ENCODE measurements at regions not wholly inside any gene's neighbourhood (a gene's known extent, or its start where the extent isn't known, plus 50 kb on each side); places are given as distances from the start of the nearest gene placed in this dataset.

DNA sequence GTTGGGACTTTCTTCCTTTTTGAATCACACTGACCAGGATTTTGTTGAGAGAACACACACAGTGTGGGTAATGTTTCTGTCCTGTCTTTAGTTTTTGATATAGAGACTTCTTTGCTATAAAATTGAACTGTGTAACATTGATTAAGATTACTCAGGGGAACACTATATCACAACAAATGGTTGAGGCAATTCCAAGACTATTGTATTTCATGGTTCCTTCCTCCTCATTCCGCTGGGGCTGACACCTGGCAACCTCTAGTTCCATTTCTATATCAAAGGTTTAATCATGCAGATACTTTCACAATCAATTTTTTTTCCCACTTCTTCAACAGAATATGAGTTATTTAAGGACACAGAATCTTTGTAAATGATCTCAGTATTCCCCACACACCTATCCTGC lies 182.2 kb downstream of the TAF11L14 start:
- no peaks in the 10 kb centered on the region for H3K9me3 ChIP-seq (ENCODE audit: control insufficient read depth, low read depth, low read length)
- TF ChIP-seq EZH2 (IDR thresholded peaks at IDR 0.05; ENCODE audit: low read length): no peak
- TF ChIP-seq, protein P1, sequence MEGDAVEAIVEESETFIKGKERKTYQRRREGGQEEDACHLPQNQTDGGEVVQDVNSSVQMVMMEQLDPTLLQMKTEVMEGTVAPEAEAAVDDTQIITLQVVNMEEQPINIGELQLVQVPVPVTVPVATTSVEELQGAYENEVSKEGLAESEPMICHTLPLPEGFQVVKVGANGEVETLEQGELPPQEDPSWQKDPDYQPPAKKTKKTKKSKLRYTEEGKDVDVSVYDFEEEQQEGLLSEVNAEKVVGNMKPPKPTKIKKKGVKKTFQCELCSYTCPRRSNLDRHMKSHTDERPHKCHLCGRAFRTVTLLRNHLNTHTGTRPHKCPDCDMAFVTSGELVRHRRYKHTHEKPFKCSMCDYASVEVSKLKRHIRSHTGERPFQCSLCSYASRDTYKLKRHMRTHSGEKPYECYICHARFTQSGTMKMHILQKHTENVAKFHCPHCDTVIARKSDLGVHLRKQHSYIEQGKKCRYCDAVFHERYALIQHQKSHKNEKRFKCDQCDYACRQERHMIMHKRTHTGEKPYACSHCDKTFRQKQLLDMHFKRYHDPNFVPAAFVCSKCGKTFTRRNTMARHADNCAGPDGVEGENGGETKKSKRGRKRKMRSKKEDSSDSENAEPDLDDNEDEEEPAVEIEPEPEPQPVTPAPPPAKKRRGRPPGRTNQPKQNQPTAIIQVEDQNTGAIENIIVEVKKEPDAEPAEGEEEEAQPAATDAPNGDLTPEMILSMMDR (optimal IDR thresholded peaks at IDR 0.05 in 1 of 3, IDR thresholded peaks at IDR 0.05 in 1 of 3, conservative IDR thresholded peaks at IDR 0.05 in 1 of 3; ENCODE audit: extremely low read depth in 1 of 3, insufficient read depth in 2 of 3, low read length in 3 of 3): no peak
- DNase-seq (ENCODE audit: low read depth, low spot score) (no peak), FAIRE-seq (no peak)
- no peak overlapping the region for H3K4me3 ChIP-seq (ENCODE audit: control insufficient read depth in 2 of 3, extremely low read depth in 1 of 3, insufficient read depth in 2 of 3, low read depth in 1 of 3, low read length in 3 of 3)
- H3K27me3 ChIP-seq (ENCODE audit: control insufficient read depth, extremely low read depth, insufficient read depth, low read length): no peaks in the 10 kb centered on the region
- H3K9ac ChIP-seq (ENCODE audit: control insufficient read depth, extremely low read depth, insufficient read depth, low read length): no peak overlapping the region
- no peak overlapping the region for H2AFZ ChIP-seq (ENCODE audit: control insufficient read depth, low read length)
- H3K4me1 ChIP-seq (ENCODE audit: control insufficient read depth, extremely low read depth, insufficient read depth, low read length): peaks cover 7% of the 10 kb centered on the region
- H3K9me1 ChIP-seq (ENCODE audit: control insufficient read depth, extremely low read depth, insufficient read depth, low read length): no peaks in the 10 kb centered on the region
- H3K36me3 ChIP-seq (ENCODE audit: control insufficient read depth in 2 of 2, extremely low read depth in 1 of 2, insufficient read depth in 2 of 2, low read length in 2 of 2): no peaks in the 10 kb centered on the region
- no peak overlapping the region for H3K27ac ChIP-seq (ENCODE audit: control insufficient read depth, insufficient read depth, low read length)
- dilution Hi-C loops (cut with MboI; ENCODE audit: extremely low pct_ligation_motif_present, low sequenced_read_pairs): no loop called here
- H3K79me2 ChIP-seq (ENCODE audit: control insufficient read depth, insufficient read depth, low read length): no peaks in the 10 kb centered on the region
- H4K20me1 ChIP-seq (ENCODE audit: control insufficient read depth, extremely low read depth, insufficient read depth, low read length): no peaks in the 10 kb centered on the region
- H3K4me2 ChIP-seq (ENCODE audit: control insufficient read depth, extremely low read depth, insufficient read depth, low read depth, low read length): no peak overlapping the region

DNA sequence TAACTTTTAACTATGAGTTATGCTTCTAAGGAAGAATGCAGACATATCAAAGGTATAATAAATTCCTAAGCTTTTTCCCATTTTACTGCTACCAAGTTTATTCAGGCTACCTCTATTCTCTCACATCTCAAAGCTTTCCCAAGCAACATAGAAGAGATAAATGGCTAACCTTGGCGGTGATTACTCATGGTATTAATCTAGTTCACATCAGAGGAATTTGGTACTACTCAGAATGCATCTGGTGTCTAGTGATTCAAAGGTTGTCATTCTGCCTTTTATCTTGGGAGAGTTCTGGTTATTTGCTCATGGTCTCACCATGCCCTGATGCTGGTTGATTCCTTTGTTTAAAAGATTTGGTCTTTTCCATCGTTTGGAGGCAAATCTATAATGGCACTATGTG lies 182.7 kb downstream of the TAF11L14 start:
- no peaks in the 10 kb centered on the region for H3K9me3 ChIP-seq (ENCODE audit: control insufficient read depth, low read depth, low read length)
- no peaks in the 10 kb centered on the region for H3K36me3 ChIP-seq (ENCODE audit: control insufficient read depth in 2 of 2, extremely low read depth in 1 of 2, insufficient read depth in 2 of 2, low read length in 2 of 2)
- H3K27ac ChIP-seq (ENCODE audit: control insufficient read depth, insufficient read depth, low read length): no peak overlapping the region
- H3K79me2 ChIP-seq (ENCODE audit: control insufficient read depth, insufficient read depth, low read length): no peaks in the 10 kb centered on the region
- H3K4me3 ChIP-seq (ENCODE audit: control insufficient read depth in 2 of 3, extremely low read depth in 1 of 3, insufficient read depth in 2 of 3, low read depth in 1 of 3, low read length in 3 of 3): no peak overlapping the region
- H3K4me2 ChIP-seq (ENCODE audit: control insufficient read depth, extremely low read depth, insufficient read depth, low read depth, low read length): no peak overlapping the region
- H3K9me1 ChIP-seq (ENCODE audit: control insufficient read depth, extremely low read depth, insufficient read depth, low read length): no peaks in the 10 kb centered on the region
- dilution Hi-C loops (cut with MboI; ENCODE audit: extremely low pct_ligation_motif_present, low sequenced_read_pairs): no loop called here
- TF ChIP-seq EZH2 (IDR thresholded peaks at IDR 0.05; ENCODE audit: low read length): no peak
- FAIRE-seq (peak; percentile 56), DNase-seq (ENCODE audit: low read depth, low spot score) (no peak)
- H3K4me1 ChIP-seq (ENCODE audit: control insufficient read depth, extremely low read depth, insufficient read depth, low read length): peaks cover 7% of the 10 kb centered on the region
- H3K9ac ChIP-seq (ENCODE audit: control insufficient read depth, extremely low read depth, insufficient read depth, low read length): no peak overlapping the region
- no peaks in the 10 kb centered on the region for H4K20me1 ChIP-seq (ENCODE audit: control insufficient read depth, extremely low read depth, insufficient read depth, low read length)
- no peak overlapping the region for H2AFZ ChIP-seq (ENCODE audit: control insufficient read depth, low read length)
- H3K27me3 ChIP-seq (ENCODE audit: control insufficient read depth, extremely low read depth, insufficient read depth, low read length): no peaks in the 10 kb centered on the region

DNA sequence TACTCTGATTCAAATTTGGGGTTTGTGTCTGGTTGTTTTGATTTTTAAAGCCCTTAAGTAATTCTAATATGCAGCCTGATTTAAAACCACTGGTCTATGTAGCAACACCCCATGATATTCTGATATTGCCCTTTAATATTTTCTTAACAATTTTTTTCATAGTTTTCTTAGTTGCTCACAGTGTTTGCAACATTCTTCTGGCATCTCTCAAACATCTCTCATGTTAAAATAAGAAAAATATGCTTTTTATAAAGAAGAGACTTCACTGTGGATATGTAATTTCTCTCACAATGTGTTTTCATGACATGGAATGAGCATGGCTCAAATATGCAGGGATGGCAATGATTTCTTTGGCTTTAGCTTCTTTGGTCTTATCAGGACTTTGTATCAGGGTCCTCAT lies 183.7 kb downstream of the TAF11L14 start:
- no peak for DNase-seq (ENCODE audit: low read depth, low spot score)
- Histone ChIP-seq H3K4me3 (ENCODE audit: control insufficient read depth in 2 of 3, extremely low read depth in 1 of 3, insufficient read depth in 2 of 3, low read depth in 1 of 3, low read length in 3 of 3) (no peak overlapping the region), H2AFZ (ENCODE audit: control insufficient read depth, low read length) (no peak overlapping the region), H3K79me2 (ENCODE audit: control insufficient read depth, insufficient read depth, low read length) (no peaks in the 10 kb centered on the region), H3K4me2 (ENCODE audit: control insufficient read depth, extremely low read depth, insufficient read depth, low read depth, low read length) (no peak overlapping the region), H3K4me1 (ENCODE audit: control insufficient read depth, extremely low read depth, insufficient read depth, low read length) (peaks cover 5% of the 10 kb centered on the region), H4K20me1 (ENCODE audit: control insufficient read depth, extremely low read depth, insufficient read depth, low read length) (no peaks in the 10 kb centered on the region), H3K27ac (ENCODE audit: control insufficient read depth, insufficient read depth, low read length) (no peak overlapping the region), H3K36me3 (ENCODE audit: control insufficient read depth in 2 of 2, extremely low read depth in 1 of 2, insufficient read depth in 2 of 2, low read length in 2 of 2) (no peaks in the 10 kb centered on the region), H3K9me3 (ENCODE audit: control insufficient read depth, low read depth, low read length) (no peaks in the 10 kb centered on the region), H3K27me3 (ENCODE audit: control insufficient read depth, extremely low read depth, insufficient read depth, low read length) (no peaks in the 10 kb centered on the region), H3K9me1 (ENCODE audit: control insufficient read depth, extremely low read depth, insufficient read depth, low read length) (no peaks in the 10 kb centered on the region), H3K9ac (ENCODE audit: control insufficient read depth, extremely low read depth, insufficient read depth, low read length) (no peak overlapping the region)
- FAIRE-seq: no peak
- dilution Hi-C loops (cut with MboI; ENCODE audit: extremely low pct_ligation_motif_present, low sequenced_read_pairs): no loop called here
- TF ChIP-seq, protein P1 (optimal IDR thresholded peaks at IDR 0.05 in 1 of 3, IDR thresholded peaks at IDR 0.05 in 1 of 3, conservative IDR thresholded peaks at IDR 0.05 in 1 of 3; ENCODE audit: extremely low read depth in 1 of 3, insufficient read depth in 2 of 3, low read length in 3 of 3): no peak
- TF ChIP-seq EZH2 (IDR thresholded peaks at IDR 0.05; ENCODE audit: low read length): no peak
